Thymus (tissue), 11 donors: ENCODE measurements at regions not wholly inside any gene's neighbourhood (a gene's known extent, or its start where the extent isn't known, plus 50 kb on each side); places are given as distances from the start of the nearest gene placed in this dataset.
"Not testable (repeated sequence)": the region's sequence is repeated elsewhere in the genome, so short reads cannot be mapped to it uniquely, and the experiment has no call there.

Experiments
- DNase-seq, 9 donors: peaks; one replicate each; pipeline ENCODE4 v3.0.0-alpha.2; 2013; ENCODE audit warnings: low spot score in 9 of 9, low read depth in 6 of 9, missing footprints in 1 of 9
- H3K27ac ChIP-seq, 2 donors: one replicate each; pipeline ENCODE4 v1.5.1; 2013; ENCODE audit warnings: control low read depth in 1 of 2, low read depth in 1 of 2, low read length in 1 of 2, mild to moderate bottlenecking in 1 of 2, moderate library complexity in 1 of 2
- H3K27me3 ChIP-seq, 2 donors: one replicate each; pipeline ENCODE4 v1.5.1; 2013; ENCODE audit warnings: low read length in 1 of 2; ENCODE audit not compliant: control insufficient read depth in 2 of 2, insufficient read depth in 1 of 2
- H3K36me3 ChIP-seq, 2 donors: one replicate each; pipeline ENCODE4 v1.5.1; 2013; ENCODE audit warnings: low read length in 1 of 2, mild to moderate bottlenecking in 1 of 2, moderate library complexity in 1 of 2; ENCODE audit not compliant: control insufficient read depth in 2 of 2, insufficient read depth in 2 of 2
- H3K4me1 ChIP-seq, 2 donors: one replicate each; pipeline ENCODE4 v1.5.1; 2013; ENCODE audit warnings: low read length in 2 of 2; ENCODE audit not compliant: control insufficient read depth in 2 of 2, insufficient read depth in 2 of 2
- H3K4me3 ChIP-seq, 2 donors: one replicate each; pipeline ENCODE4 v1.5.1; 2013; ENCODE audit warnings: low read length in 2 of 2, control low read depth in 1 of 2, mild to moderate bottlenecking in 1 of 2
- H3K9me3 ChIP-seq, 2 donors: one replicate each; pipeline ENCODE4 v1.5.1; 2013; ENCODE audit warnings: low read length in 1 of 2, mild to moderate bottlenecking in 1 of 2; ENCODE audit not compliant: control insufficient read depth in 2 of 2, insufficient read depth in 1 of 2
- WGBS: extraction: QIAGEN DNeasy Blood & Tissue Kit; methylation state at CpG from one replicate; pipeline ENCODE4 v1.1.7; 2013; 5-methylcytosine and 5-hydroxymethylcytosine counted together
- donor health status: healthy.

DNA sequence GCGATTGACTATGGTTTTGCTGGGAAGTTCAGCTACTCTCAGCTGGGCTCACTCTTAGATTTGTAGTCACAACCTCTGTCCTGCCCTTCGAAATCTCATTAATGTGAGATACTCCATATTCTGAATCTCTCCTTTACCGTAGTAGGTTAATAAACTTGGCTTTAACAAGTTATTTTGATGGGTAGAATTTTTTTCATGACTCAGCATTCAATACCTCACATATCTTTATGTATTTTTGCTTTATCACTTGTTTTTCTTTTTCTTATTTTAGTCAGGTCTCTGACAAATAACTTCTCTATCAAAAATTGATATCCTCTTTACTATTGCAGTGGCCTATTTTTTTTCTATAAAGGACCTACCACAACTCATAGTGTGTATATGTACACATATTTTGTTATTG is 855.2 kb upstream of the ADGRB3 start:
- Histone ChIP-seq H3K4me3 (no peak overlapping the region), H3K27me3 (no peaks in the 10 kb centered on the region), H3K9me3 (no peaks in the 10 kb centered on the region), H3K36me3 (no peaks in the 10 kb centered on the region), H3K4me1 (no peaks in the 10 kb centered on the region), H3K27ac (no peak overlapping the region)
- WGBS = 77% methylated on average over 3 of the region's 3 CpGs
- no peak for DNase-seq

- Histone ChIP-seq H3K4me1 (no peaks in the 10 kb centered on the region), H3K4me3 (no peak overlapping the region), H3K36me3 (no peaks in the 10 kb centered on the region), H3K27ac (no peak overlapping the region), H3K27me3 (no peaks in the 10 kb centered on the region), H3K9me3 (no peaks in the 10 kb centered on the region)
- 87% methylated on average over 1 of the region's 1 CpG for WGBS
- DNase-seq = no peak
These were observed 859.7 kb upstream of the ADGRB3 start for GRCh38 chr6:67775333-67775732.

DNA sequence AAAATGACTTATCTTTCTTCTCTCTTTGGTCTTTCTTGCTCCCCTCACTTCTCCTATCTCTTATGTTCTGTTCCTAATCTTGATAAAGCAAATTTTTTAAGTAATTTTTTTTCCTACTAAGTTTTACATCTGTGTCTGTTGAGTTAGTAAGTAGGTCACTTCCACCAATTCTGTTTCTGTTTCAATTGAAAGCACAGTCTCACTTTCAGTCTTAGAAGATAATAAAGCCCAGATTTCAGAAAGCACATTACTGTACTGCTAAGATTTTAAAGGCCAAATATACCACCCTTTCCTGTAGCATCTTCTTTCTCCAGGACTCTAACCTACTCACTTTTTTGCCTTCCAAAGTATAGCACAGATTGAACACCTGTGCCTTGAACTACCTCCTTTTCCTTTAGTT is 866.1 kb upstream of the ADGRB3 start:
- H3K36me3 ChIP-seq = no peaks in the 10 kb centered on the region
- H3K27me3 ChIP-seq = no peaks in the 10 kb centered on the region
- H3K4me1 ChIP-seq = no peaks in the 10 kb centered on the region
- no peak overlapping the region for H3K4me3 ChIP-seq
- no peak for DNase-seq
- no peak overlapping the region for H3K27ac ChIP-seq
- no peaks in the 10 kb centered on the region for H3K9me3 ChIP-seq

DNA sequence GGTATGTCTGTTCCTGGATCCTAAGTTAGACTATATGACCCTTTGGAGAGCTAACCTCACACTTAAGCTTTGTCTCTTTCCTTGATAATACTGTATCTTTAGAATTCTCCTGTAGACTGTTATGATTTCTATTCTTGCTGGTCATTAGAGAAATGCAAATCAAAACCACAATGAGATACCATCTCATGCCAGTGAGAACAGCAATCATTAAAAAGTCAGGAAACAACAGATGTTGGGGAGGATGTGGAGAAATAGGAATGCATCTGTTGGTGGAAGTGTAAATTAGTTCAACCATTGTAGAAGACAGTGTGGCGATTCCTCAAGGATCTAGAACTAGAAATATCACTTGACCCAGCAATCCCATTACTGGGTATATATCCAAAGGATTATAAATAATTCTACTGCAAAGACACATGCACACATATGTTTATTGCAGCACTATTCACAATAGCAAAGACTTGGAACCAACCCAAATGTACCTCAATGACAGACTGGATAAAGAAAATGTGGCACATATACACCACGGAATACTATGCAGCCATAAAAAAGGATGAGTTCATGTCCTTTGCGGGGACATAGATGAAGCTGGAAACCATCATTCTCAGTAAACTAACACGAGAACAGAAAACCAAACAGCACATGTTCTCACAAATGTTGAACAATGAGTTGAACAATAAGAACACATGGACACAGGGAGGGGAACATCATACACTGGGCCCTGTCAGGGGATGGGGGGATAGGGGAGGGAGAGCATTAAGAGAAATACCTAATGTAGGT is 867.8 kb upstream of the ADGRB3 start:
- H3K27me3 ChIP-seq, H3K4me1 ChIP-seq, H3K4me3 ChIP-seq, H3K9me3 ChIP-seq, H3K36me3 ChIP-seq, H3K27ac ChIP-seq, DNase-seq: not testable (repeated sequence)
- 88% methylated on average over 4 of the region's 4 CpGs for WGBS

GRCh38 chr6:67766057-67766456 is 869.0 kb upstream of the ADGRB3 start:
- no peaks in the 10 kb centered on the region for H3K4me1 ChIP-seq
- no peak overlapping the region for H3K4me3 ChIP-seq
- H3K9me3 ChIP-seq = no peaks in the 10 kb centered on the region
- DNase-seq = no peak
- H3K36me3 ChIP-seq = no peaks in the 10 kb centered on the region
- 44% methylated on average over 1 of the region's 1 CpG for WGBS
- no peaks in the 10 kb centered on the region for H3K27me3 ChIP-seq
- H3K27ac ChIP-seq = no peak overlapping the region

GRCh38 chr6:67759001-67759400 is 876.1 kb upstream of the ADGRB3 start:
- peaks cover 2 to 16% of the 10 kb centered on the region in 2 donors for H3K9me3 ChIP-seq

DNA sequence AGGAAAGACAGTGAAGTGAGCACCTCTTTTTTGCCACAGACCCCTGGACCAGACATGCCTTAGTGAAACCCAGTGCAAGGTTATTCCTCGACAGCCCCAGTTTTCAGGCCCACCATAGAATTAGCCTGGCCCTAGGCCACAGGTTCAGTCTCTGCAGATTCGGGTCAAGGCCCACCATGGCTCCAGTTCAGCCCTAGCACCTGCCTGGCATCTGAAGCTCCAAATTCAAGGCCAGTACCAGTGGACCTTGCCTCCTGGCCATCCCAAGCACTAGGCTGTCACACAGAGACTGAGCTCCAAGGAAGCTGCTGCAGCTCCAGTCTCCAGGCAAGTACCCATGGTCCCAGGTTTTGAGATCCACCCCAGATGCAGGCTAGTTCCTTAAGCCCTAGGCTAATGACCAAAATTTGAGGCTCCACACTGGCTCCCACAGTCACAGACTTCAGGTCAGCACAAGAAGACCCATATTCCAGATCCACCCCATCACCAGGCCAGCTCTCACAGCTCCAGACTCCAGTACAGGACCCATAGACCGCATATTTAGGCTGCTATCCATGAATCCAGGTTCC is 877.5 kb upstream of the ADGRB3 start:
- Histone ChIP-seq H3K9me3 (peaks cover 2 to 16% of the 10 kb centered on the region in 2 donors), H3K27me3 (no peaks in the 10 kb centered on the region), H3K27ac (no peak overlapping the region), H3K36me3 (no peaks in the 10 kb centered on the region), H3K4me3 (no peak overlapping the region), H3K4me1 (no peaks in the 10 kb centered on the region)
- no peak for DNase-seq
- WGBS = 69% methylated on average over 3 of the region's 3 CpGs

More at GRCh38 chr6:67759001-67759400, 876.1 kb upstream of the ADGRB3 start:
- no peaks in the 10 kb centered on the region for H3K27me3 ChIP-seq
- H3K27ac ChIP-seq = no peak overlapping the region
- H3K36me3 ChIP-seq = no peaks in the 10 kb centered on the region
- no peak overlapping the region for H3K4me3 ChIP-seq
- WGBS = 75% methylated on average over 1 of the region's 1 CpG
- DNase-seq = no peak
- no peaks in the 10 kb centered on the region for H3K4me1 ChIP-seq

- H3K36me3 ChIP-seq = no peaks in the 10 kb centered on the region
- no peaks in the 10 kb centered on the region for H3K27me3 ChIP-seq
- 92% methylated on average over 1 of the region's 1 CpG for WGBS
- no peaks in the 10 kb centered on the region for H3K9me3 ChIP-seq
- H3K27ac ChIP-seq = no peak overlapping the region
- H3K4me3 ChIP-seq = no peak overlapping the region
- DNase-seq = no peak
- no peaks in the 10 kb centered on the region for H3K4me1 ChIP-seq
These were observed 886.6 kb upstream of the ADGRB3 start for GRCh38 chr6:67748521-67748920.

DNA sequence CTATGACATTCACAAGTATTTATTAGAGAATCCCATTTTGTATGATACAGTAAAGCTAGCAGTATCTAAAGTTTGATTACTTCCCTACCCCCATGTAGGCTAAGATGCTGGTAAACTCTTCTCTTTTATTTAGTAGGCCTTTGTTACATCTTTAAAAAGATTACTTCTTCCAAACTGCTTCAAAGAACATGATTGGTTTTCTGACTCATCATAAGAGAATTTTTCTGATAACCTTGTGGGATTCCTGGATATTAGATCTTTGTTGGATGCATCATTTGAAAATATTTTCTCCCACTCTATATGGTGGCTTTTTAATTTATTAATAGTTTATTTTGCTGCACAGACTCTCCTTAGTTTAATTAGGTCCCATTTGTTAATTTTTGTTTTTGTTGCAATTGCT is 898.3 kb upstream of the ADGRB3 start:
- no peak overlapping the region for H3K27ac ChIP-seq
- no peaks in the 10 kb centered on the region for H3K4me1 ChIP-seq
- DNase-seq = no peak
- peaks cover 0 to 12% of the 10 kb centered on the region in 2 donors for H3K9me3 ChIP-seq
- H3K4me3 ChIP-seq = no peak overlapping the region
- no peaks in the 10 kb centered on the region for H3K36me3 ChIP-seq
- H3K27me3 ChIP-seq = no peaks in the 10 kb centered on the region
